ENCODE measurements at regions not wholly inside any gene's neighbourhood (a gene's known extent, or its start where the extent isn't known, plus 50 kb on each side); places are given as distances from the start of the nearest gene placed in this dataset.

DNA sequence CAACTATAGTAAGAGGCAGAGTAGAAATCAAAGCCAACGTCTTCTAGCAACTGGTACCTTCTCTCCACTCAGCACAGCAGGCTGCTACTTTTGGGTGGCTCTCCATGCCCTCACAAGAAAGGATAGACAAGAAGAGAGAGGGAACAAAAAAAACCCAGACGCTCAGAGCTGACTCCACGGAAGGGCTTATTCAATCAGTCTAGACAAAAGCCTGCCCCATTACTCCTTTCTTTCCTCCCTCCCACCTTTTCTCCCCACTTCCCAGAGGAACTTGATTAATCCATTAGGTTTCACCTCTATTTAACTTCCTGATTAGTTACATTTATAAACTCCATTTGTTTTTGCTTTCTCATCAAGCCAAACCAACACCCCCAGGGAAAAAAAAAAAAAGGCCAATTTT lies 71.1 kb upstream of the CCDC60 start:
- no peak overlapping the region for H3K9ac ChIP-seq (ENCODE audit: extremely low read depth, insufficient read length, low read length)
- H2BK12ac ChIP-seq (ENCODE audit: insufficient read length, low read depth, low read length), result no peak overlapping the region
- H4K5ac ChIP-seq (ENCODE audit: insufficient read length, low read depth, low read length), result no peak overlapping the region
- H3T11ph ChIP-seq (ENCODE audit: low read length), result no peak overlapping the region
- no peaks in the 10 kb centered on the region for H3K23me2 ChIP-seq (ENCODE audit: insufficient read length, low read depth, low read length, poor library complexity, severe bottlenecking)
- H3K18ac ChIP-seq (ENCODE audit: insufficient read length, low read depth, low read length), result no peak overlapping the region
- no peaks in the 10 kb centered on the region for H4K20me1 ChIP-seq (ENCODE audit: control insufficient read depth, insufficient read depth, insufficient read length)
- Mint-ChIP-seq H3K4me1 (peaks cover 19 to 20% of the 10 kb centered on the region in 2 experiments), H3K4me3 (no peak overlapping the region), H3K36me3 (ENCODE audit: insufficient read depth in 1 of 3, low read depth in 3 of 3) (peaks cover 9 to 32% (median 15%) of the 10 kb centered on the region in 3 experiments), H3K27ac (peak overlapping the region in 2 of 3 experiments; percentile 2 to 48; a peak in 1 of 7 replicates), H3K9me3 (peaks cover 25 to 27% of the 10 kb centered on the region in 2 experiments), H3K27me3 (ENCODE audit: low read depth) (peaks cover 7% of the 10 kb centered on the region; the same call in 1 of the 2 replicates)
- no peak overlapping the region for H2BK20ac ChIP-seq (ENCODE audit: low read depth, low read length, poor library complexity, severe bottlenecking)
- no peaks in the 10 kb centered on the region for H3K27me3 ChIP-seq (ENCODE audit: insufficient read depth, low read length)
- no peaks in the 10 kb centered on the region for H3K79me2 ChIP-seq (ENCODE audit: insufficient read depth, low read length)
- no peak overlapping the region for H2BK15ac ChIP-seq (ENCODE audit: low read depth, low read length)
- no peaks in the 10 kb centered on the region; the same call in 1 of the 2 replicates for H3K4me1 ChIP-seq (ENCODE audit: insufficient read depth, low read length)
- H3K23ac ChIP-seq (ENCODE audit: insufficient read length, low read depth, low read length), result no peak overlapping the region
- no peak overlapping the region for H3K4ac ChIP-seq (ENCODE audit: low read depth, low read length)
- H4K91ac ChIP-seq (ENCODE audit: insufficient read length, low read depth, low read length), result no peak overlapping the region
- no peaks in the 10 kb centered on the region for H3K79me1 ChIP-seq (ENCODE audit: insufficient read depth, low read depth, low read length, poor library complexity, severe bottlenecking)
- no peak overlapping the region for H3K56ac ChIP-seq (ENCODE audit: insufficient read length, low read depth, low read length)
- no peak overlapping the region for H2AFZ ChIP-seq (ENCODE audit: low read length)
- H3K14ac ChIP-seq (ENCODE audit: insufficient read depth, low read length), result no peak overlapping the region
- H2BK120ac ChIP-seq (ENCODE audit: low read depth, low read length, poor library complexity, severe bottlenecking), result no peak overlapping the region
- TF ChIP-seq, protein P1, sequence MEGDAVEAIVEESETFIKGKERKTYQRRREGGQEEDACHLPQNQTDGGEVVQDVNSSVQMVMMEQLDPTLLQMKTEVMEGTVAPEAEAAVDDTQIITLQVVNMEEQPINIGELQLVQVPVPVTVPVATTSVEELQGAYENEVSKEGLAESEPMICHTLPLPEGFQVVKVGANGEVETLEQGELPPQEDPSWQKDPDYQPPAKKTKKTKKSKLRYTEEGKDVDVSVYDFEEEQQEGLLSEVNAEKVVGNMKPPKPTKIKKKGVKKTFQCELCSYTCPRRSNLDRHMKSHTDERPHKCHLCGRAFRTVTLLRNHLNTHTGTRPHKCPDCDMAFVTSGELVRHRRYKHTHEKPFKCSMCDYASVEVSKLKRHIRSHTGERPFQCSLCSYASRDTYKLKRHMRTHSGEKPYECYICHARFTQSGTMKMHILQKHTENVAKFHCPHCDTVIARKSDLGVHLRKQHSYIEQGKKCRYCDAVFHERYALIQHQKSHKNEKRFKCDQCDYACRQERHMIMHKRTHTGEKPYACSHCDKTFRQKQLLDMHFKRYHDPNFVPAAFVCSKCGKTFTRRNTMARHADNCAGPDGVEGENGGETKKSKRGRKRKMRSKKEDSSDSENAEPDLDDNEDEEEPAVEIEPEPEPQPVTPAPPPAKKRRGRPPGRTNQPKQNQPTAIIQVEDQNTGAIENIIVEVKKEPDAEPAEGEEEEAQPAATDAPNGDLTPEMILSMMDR (conservative IDR thresholded peaks at IDR 0.05), result no peak
- H4K8ac ChIP-seq (replicated peaks; ENCODE audit: insufficient read length, low read depth, low read length), result no peak overlapping the region
- no peak overlapping the region for H3K27ac ChIP-seq (ENCODE audit: insufficient read length, low read depth, low read length)
- H3K9me3 ChIP-seq (ENCODE audit: control insufficient read depth, low read depth, low read length), result peaks cover 4% of the 10 kb centered on the region
- no peak overlapping the region for H2BK5ac ChIP-seq (ENCODE audit: insufficient read length, low read length)
- H2AK5ac ChIP-seq (ENCODE audit: insufficient read length, low read length), result no peak overlapping the region
- DNase-seq, result no peak
- no peak overlapping the region for H3K4me2 ChIP-seq (ENCODE audit: insufficient read depth, insufficient read length, low read length)
- WGBS (ENCODE audit: extremely low coverage, insufficient read length, low lambda C conversion rate), result no CpG with 5 or more reads among the region's 3 CpGs

All from H9 (cell line).